Panc1 (cell line): ENCODE measurements at regions not wholly inside any gene's neighbourhood (a gene's known extent, or its start where the extent isn't known, plus 50 kb on each side); places are given as distances from the start of the nearest gene placed in this dataset.

Experiments
- ATAC-seq: fragments of 200-7000 bp; cut with Tn5 transposase; 2 replicates; pipeline ENCODE4 v1.9.1; 2020; ENCODE audit warnings: mild to moderate bottlenecking, moderate library complexity
- BruUV-seq: library from RNA; stranded (reverse); fragments of 400-500 nt; replicated peaks from 2 replicates; lab custom pipeline; 2021; lab: Mats Ljungman, UMichigan
- CTCF ChIA-PET: fragments of 300-600 bp; sonication (Branson Sonifier 250); formaldehyde crosslinking; loops from one replicate; lab custom pipeline; 2022; ENCODE audit warnings: antibody characterized with exemption; lab: Charles Lee
- POLR2A ChIA-PET: fragments of 300-600 bp; sonication (Branson Sonifier 250); formaldehyde crosslinking; loops from one replicate; lab custom pipeline; 2022; ENCODE audit warnings: antibody characterized with exemption; lab: Charles Lee
- DNase-seq: peaks from one replicate; pipeline ENCODE4 v3.0.0-alpha.2; 2010; ENCODE audit warnings: low read depth, low spot score
- H3K27ac ChIP-seq: 2 replicates; pipeline ENCODE4 v1.5.1; 2011; ENCODE audit warnings: mild to moderate bottlenecking, low read length, inconsistent platforms
- H3K27me3 ChIP-seq: fragments of 200-500 bp; sonication (Bioruptor generic); 2 replicates; pipeline ENCODE4 v1.6.0; 2014; ENCODE audit warnings: low read length, inconsistent platforms; ENCODE audit not compliant: control insufficient read depth, insufficient read depth
- H3K36me3 ChIP-seq: fragments of 200-500 bp; sonication (Bioruptor generic); 2 replicates; pipeline ENCODE4 v1.5.1; 2014; ENCODE audit warnings: inconsistent platforms, mild to moderate bottlenecking, low read length, moderate library complexity; ENCODE audit not compliant: control insufficient read depth, insufficient read depth
- H3K4me1 ChIP-seq: 2 replicates; pipeline ENCODE4 v1.5.1; 2011; ENCODE audit warnings: inconsistent platforms, mild to moderate bottlenecking, low read length, moderate library complexity; ENCODE audit not compliant: control insufficient read depth, insufficient read depth
- H3K4me3 ChIP-seq, 2 experiments: 2 replicates each; pipeline ENCODE4 v1.5.1; 2011 to 2012; ENCODE audit warnings: low read depth in 2 of 2, low read length in 2 of 2, mild to moderate bottlenecking in 2 of 2, inconsistent platforms in 1 of 2, moderate library complexity in 1 of 2
- H3K9me3 ChIP-seq: fragments of 200-500 bp; sonication (Bioruptor generic); 2 replicates; pipeline ENCODE4 v1.5.1; 2014; ENCODE audit warnings: low read depth, mild to moderate bottlenecking, inconsistent platforms, low read length, moderate library complexity; ENCODE audit not compliant: control insufficient read depth, insufficient read depth
- CTCF ChIP-seq: fragments of 450-650 bp; IDR thresholded peaks from 2 replicates; pipeline ENCODE4 v1.5.1; 2017; ENCODE audit warnings: mild to moderate bottlenecking
- POLR2AphosphoS5 ChIP-seq: IDR thresholded peaks from 2 replicates; pipeline ENCODE4 v1.6.1; 2012; ENCODE audit warnings: mild to moderate bottlenecking, low read depth, low read length, moderate library complexity
- REST ChIP-seq, 2 experiments: IDR thresholded peaks; 2 replicates each; pipeline ENCODE4 v1.6.1; 2011 to 2012; ENCODE audit warnings: low read depth in 2 of 2, control low read depth in 1 of 2, low read length in 1 of 2, mild to moderate bottlenecking in 1 of 2, moderate library complexity in 1 of 2; ENCODE audit not compliant: insufficient read depth in 1 of 2
- SIN3A ChIP-seq: IDR thresholded peaks from 2 replicates; pipeline ENCODE4 v1.6.1; 2012; ENCODE audit warnings: low read depth, mild to moderate bottlenecking, low read length, moderate library complexity, borderline replicate concordance; ENCODE audit not compliant: insufficient read depth
- TCF7L2 ChIP-seq: IDR thresholded peaks from 2 replicates; pipeline ENCODE4 v1.6.1; 2011; ENCODE audit warnings: mild to moderate bottlenecking, low read depth, low read length, inconsistent platforms
- in situ Hi-C: cut with HindIII; loops from 2 replicates; pipeline ENCODE4 v1.10.0; 2016; ENCODE audit warnings: low sequenced_read_pairs, low pct_unique_long_range_greater_than_20kb
- intact Hi-C: fragments of 100-400 bp; cut with micrococcal nuclease; formaldehyde crosslinking; loops from one replicate; pipeline ENCODE4 v1.10.0; 2022; ENCODE audit not compliant: unreplicated experiment

GRCh38 chr7:118389629-118390028 lies 165.1 kb downstream of the ANKRD7 start:
- Histone ChIP-seq H3K36me3 (no peaks in the 10 kb centered on the region), H3K4me3 (no peak overlapping the region), H3K4me1 (no peaks in the 10 kb centered on the region), H3K27me3 (no peaks in the 10 kb centered on the region), H3K27ac (no peak overlapping the region), H3K9me3 (no peaks in the 10 kb centered on the region)
- DNase-seq (no peak), ATAC-seq (no peak)
- ChIA-PET POLR2A (no interaction called here), CTCF (no interaction called here)
- in situ Hi-C loops: no loop called here
- intact Hi-C loops: no loop called here
- BruUV-seq: no TSS peak
- TF ChIP-seq CTCF (no peak), SIN3A (no peak), TCF7L2 (no peak), POLR2AphosphoS5 (no peak), REST (IDR thresholded peaks at IDR 0.05; ENCODE audit: insufficient read depth in 1 of 2, low read depth in 2 of 2, low read length in 1 of 2) (no peak)

GRCh38 chr7:118404211-118404610 lies 179.7 kb downstream of the ANKRD7 start:
- ChIA-PET CTCF (no interaction called here), POLR2A (no interaction called here)
- no peaks in the 10 kb centered on the region for H3K36me3 ChIP-seq
- DNase-seq (no peak), ATAC-seq (no peak)
- no peaks in the 10 kb centered on the region for H3K27me3 ChIP-seq
- H3K27ac ChIP-seq: no peak overlapping the region
- TF ChIP-seq REST (IDR thresholded peaks at IDR 0.05; ENCODE audit: insufficient read depth in 1 of 2, low read depth in 2 of 2, low read length in 1 of 2) (no peak), POLR2AphosphoS5 (no peak), TCF7L2 (no peak), CTCF (no peak), SIN3A (no peak)
- in situ Hi-C loops (no loop called here), intact Hi-C loops (no loop called here)
- no TSS peak for BruUV-seq
- H3K9me3 ChIP-seq: peaks cover 4% of the 10 kb centered on the region; the same call in 1 of the 2 replicates
- H3K4me3 ChIP-seq: no peak overlapping the region
- H3K4me1 ChIP-seq: no peaks in the 10 kb centered on the region
